ENCODE measurements at regions not wholly inside any gene's neighbourhood (a gene's known extent, or its start where the extent isn't known, plus 50 kb on each side); places are given as distances from the start of the nearest gene placed in this dataset.

DNA sequence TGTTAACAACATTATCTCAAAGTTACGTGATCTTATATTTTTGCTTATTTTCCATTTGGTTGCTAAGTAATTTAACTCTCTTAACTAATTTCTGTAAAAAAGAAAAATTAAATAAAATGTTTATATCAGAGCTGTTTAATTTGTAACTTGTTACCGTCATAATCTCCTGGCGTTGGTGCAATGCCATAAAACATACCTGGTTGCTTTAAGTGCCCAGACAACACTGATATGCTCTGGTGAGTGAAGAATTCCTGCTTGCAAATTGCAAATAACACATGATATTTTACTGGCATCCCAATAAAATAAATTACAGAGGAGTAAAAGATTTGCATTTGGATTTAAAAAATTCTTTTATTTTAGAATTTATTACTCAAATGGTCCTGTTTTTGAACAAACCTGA, 640.1 kb upstream of the MIS18BP1 start:
- Histone ChIP-seq H3K4me3 (no peak overlapping the region), H3K27ac (ENCODE audit: low read depth) (no peak overlapping the region), H3K79me2 (replicated peaks; ENCODE audit: insufficient read depth) (no peaks in the 10 kb centered on the region), H3K36me3 (ENCODE audit: insufficient read depth) (no peaks in the 10 kb centered on the region), H3K4me2 (no peak overlapping the region), H3K27me3 (ENCODE audit: insufficient read depth) (no peaks in the 10 kb centered on the region), H4K20me1 (replicated peaks; ENCODE audit: insufficient read depth) (no peaks in the 10 kb centered on the region), H3K4me1 (ENCODE audit: insufficient read depth) (peaks cover 10% of the 10 kb centered on the region; the same call in 1 of the 2 replicates), H2AFZ (no peak overlapping the region), H3K9me2 (ENCODE audit: insufficient read depth) (no peaks in the 10 kb centered on the region), H3F3A (replicated peaks; ENCODE audit: low read depth) (no peaks in the 10 kb centered on the region)
- Mint-ChIP-seq H3K4me3 (no peak overlapping the region), H3K9me3 (0 out of 3 replicates have a peak, but pooled peaks cover 3% of the 10 kb centered on the region), H3K4me1 (peaks cover 18% of the 10 kb centered on the region), H3K36me3 (ENCODE audit: low read depth) (no peaks in the 10 kb centered on the region), H3K27ac (no peak overlapping the region), H3K27me3 (ENCODE audit: insufficient read depth, low read depth, poor library complexity) (no peaks in the 10 kb centered on the region)
- no peak for ATAC-seq
- no peak for TF ChIP-seq ZNF331 (CRISPR knock-in tag; IDR thresholded peaks at IDR 0.05; ENCODE audit: low read depth)
- no peak for TF ChIP-seq EZH2 (IDR thresholded peaks at IDR 0.05; ENCODE audit: low read depth, unreplicated experiment)
- TF ChIP-seq, protein P1, sequence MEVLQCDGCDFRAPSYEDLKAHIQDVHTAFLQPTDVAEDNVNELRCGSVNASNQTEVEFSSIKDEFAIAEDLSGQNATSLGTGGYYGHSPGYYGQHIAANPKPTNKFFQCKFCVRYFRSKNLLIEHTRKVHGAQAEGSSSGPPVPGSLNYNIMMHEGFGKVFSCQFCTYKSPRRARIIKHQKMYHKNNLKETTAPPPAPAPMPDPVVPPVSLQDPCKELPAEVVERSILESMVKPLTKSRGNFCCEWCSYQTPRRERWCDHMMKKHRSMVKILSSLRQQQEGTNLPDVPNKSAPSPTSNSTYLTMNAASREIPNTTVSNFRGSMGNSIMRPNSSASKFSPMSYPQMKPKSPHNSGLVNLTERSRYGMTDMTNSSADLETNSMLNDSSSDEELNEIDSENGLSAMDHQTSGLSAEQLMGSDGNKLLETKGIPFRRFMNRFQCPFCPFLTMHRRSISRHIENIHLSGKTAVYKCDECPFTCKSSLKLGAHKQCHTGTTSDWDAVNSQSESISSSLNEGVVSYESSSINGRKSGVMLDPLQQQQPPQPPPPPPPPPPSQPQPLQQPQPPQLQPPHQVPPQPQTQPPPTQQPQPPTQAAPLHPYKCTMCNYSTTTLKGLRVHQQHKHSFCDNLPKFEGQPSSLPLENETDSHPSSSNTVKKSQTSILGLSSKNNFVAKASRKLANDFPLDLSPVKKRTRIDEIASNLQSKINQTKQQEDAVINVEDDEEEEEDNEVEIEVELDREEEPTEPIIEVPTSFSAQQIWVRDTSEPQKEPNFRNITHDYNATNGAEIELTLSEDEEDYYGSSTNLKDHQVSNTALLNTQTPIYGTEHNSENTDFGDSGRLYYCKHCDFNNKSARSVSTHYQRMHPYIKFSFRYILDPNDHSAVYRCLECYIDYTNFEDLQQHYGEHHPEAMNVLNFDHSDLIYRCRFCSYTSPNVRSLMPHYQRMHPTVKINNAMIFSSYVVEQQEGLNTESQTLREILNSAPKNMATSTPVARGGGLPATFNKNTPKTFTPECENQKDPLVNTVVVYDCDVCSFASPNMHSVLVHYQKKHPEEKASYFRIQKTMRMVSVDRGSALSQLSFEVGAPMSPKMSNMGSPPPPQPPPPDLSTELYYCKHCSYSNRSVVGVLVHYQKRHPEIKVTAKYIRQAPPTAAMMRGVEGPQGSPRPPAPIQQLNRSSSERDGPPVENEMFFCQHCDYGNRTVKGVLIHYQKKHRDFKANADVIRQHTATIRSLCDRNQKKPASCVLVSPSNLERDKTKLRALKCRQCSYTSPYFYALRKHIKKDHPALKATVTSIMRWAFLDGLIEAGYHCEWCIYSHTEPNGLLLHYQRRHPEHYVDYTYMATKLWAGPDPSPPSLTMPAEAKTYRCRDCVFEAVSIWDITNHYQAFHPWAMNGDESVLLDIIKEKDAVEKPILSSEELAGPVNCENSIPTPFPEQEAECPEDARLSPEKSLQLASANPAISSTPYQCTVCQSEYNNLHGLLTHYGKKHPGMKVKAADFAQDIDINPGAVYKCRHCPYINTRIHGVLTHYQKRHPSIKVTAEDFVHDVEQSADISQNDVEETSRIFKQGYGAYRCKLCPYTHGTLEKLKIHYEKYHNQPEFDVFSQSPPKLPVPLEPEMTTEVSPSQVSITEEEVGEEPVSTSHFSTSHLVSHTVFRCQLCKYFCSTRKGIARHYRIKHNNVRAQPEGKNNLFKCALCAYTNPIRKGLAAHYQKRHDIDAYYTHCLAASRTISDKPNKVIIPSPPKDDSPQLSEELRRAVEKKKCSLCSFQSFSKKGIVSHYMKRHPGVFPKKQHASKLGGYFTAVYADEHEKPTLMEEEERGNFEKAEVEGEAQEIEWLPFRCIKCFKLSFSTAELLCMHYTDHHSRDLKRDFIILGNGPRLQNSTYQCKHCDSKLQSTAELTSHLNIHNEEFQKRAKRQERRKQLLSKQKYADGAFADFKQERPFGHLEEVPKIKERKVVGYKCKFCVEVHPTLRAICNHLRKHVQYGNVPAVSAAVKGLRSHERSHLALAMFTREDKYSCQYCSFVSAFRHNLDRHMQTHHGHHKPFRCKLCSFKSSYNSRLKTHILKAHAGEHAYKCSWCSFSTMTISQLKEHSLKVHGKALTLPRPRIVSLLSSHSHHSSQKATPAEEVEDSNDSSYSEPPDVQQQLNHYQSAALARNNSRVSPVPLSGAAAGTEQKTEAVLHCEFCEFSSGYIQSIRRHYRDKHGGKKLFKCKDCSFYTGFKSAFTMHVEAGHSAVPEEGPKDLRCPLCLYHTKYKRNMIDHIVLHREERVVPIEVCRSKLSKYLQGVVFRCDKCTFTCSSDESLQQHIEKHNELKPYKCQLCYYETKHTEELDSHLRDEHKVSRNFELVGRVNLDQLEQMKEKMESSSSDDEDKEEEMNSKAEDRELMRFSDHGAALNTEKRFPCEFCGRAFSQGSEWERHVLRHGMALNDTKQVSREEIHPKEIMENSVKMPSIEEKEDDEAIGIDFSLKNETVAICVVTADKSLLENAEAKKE (CRISPR knock-in tag; IDR thresholded peaks at IDR 0.05) = no peak
- DNase-seq (ENCODE audit: low spot score) = no peak

DNA sequence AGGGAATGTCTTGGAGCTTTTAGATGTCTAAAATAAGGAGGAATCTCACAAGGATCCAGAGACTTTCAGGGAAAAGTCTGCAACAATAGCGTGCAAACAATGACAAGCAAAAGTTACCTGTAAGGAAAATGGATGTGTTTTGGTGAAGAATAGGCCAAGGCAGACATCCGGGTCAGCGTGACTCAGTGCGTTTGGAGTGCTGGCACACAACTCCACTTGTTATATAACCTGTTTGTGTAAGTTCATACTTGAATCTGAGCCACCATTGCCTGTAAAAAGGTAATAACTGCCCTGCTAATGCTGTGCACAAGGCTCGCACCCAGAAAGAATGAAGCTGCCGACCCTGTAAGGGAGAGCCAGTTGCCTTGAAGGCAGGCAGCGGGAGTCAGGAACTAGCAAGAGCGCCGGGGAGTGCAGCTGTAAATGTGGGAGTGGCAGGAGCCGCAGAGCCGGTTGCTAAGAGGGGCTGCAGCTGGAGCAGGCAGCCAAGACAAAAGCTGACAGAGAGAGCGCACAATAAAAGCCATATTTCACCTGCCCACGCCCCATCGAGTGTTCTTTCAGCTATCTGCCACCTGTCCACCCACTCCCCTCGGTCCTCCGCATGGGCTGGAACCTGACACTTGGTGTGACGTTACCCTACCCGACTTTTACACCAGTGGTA, 638.5 kb upstream of the MIS18BP1 start:
- peak; percentile 58 for DNase-seq (ENCODE audit: low spot score)
- Mint-ChIP-seq H3K27ac (peak overlapping the region; percentile 53), H3K27me3 (ENCODE audit: insufficient read depth, low read depth, poor library complexity) (no peaks in the 10 kb centered on the region), H3K4me1 (peaks cover 18% of the 10 kb centered on the region), H3K4me3 (no peak overlapping the region), H3K36me3 (ENCODE audit: low read depth) (no peaks in the 10 kb centered on the region), H3K9me3 (0 out of 3 replicates have a peak, but pooled peaks cover 3% of the 10 kb centered on the region)
- ATAC-seq = peak; percentile 92
- H4K20me1 ChIP-seq (replicated peaks; ENCODE audit: insufficient read depth) = no peaks in the 10 kb centered on the region
- no peaks in the 10 kb centered on the region for H3K27me3 ChIP-seq (ENCODE audit: insufficient read depth)
- H3K4me1 ChIP-seq (ENCODE audit: insufficient read depth) = peaks cover 10% of the 10 kb centered on the region; the same call in 1 of the 2 replicates
- no peak overlapping the region for H3K4me3 ChIP-seq
- no peaks in the 10 kb centered on the region for H3K79me2 ChIP-seq (replicated peaks; ENCODE audit: insufficient read depth)
- no peaks in the 10 kb centered on the region for H3F3A ChIP-seq (replicated peaks; ENCODE audit: low read depth)
- no peaks in the 10 kb centered on the region for H3K36me3 ChIP-seq (ENCODE audit: insufficient read depth)
- peak overlapping the region; percentile 97 for H2AFZ ChIP-seq
- H3K9me2 ChIP-seq (ENCODE audit: insufficient read depth) = no peaks in the 10 kb centered on the region
- H3K4me2 ChIP-seq = peak overlapping the region; percentile 55; the same call in 1 of the 2 replicates
- H3K27ac ChIP-seq (ENCODE audit: low read depth) = 0 out of 2 replicates have a peak overlapping the region, but pooled peaks have one; percentile 32
- TF ChIP-seq, protein P1 (CRISPR knock-in tag; IDR thresholded peaks at IDR 0.05) = no peak
- no peak for TF ChIP-seq JUNB (IDR thresholded peaks at IDR 0.05; ENCODE audit: unreplicated experiment)
- TF ChIP-seq ZNF114 (CRISPR knock-in tag; IDR thresholded peaks at IDR 0.05) = no peak

Data from GM23338 (cell line).